GM12878 (cell line): ENCODE measurements at regions not wholly inside any gene's neighbourhood (a gene's known extent, or its start where the extent isn't known, plus 50 kb on each side); places are given as distances from the start of the nearest gene placed in this dataset.

Experiments
- ATAC-seq: fragments of 200-7000 bp; cut with Tn5 transposase; 3 replicates; pipeline ENCODE4 v1.9.1; 2020; ENCODE audit warnings: mild to moderate bottlenecking, moderate library complexity
- BruUV-seq: library from RNA; stranded (reverse); fragments of 400-500 nt; replicated peaks from 2 replicates; lab custom pipeline; 2021; lab: Mats Ljungman, UMichigan
- CTCF ChIA-PET: fragments of 300-600 bp; sonication (Branson Sonifier 250); formaldehyde crosslinking; extraction: SDS; loops from one replicate; lab custom pipeline; 2021; ENCODE audit warnings: inconsistent platforms; lab: Yijun Ruan, JAX
- POLR2A ChIA-PET: fragments of 350-600 bp; formaldehyde crosslinking; extraction: SDS; loops from one replicate; lab custom pipeline; 2021; ENCODE audit warnings: inconsistent platforms; lab: Charles Lee
- RAD21 ChIA-PET: fragments of 300-600 bp; sonication (Branson Sonifier 250); formaldehyde crosslinking; loops from one replicate; lab custom pipeline; 2023; ENCODE audit warnings: antibody characterized with exemption; ENCODE audit not compliant: unreplicated experiment; lab: Charles Lee
- SMC1A ChIA-PET: fragments of 300-600 bp; sonication (Branson Sonifier 250); formaldehyde crosslinking; loops from one replicate; lab custom pipeline; 2023; ENCODE audit not compliant: unreplicated experiment, uncharacterized antibody; lab: Charles Lee
- DNase-seq: peaks from one replicate; pipeline ENCODE4 v3.0.0-alpha.2; 2011; ENCODE audit warnings: low read depth, low spot score
- FAIRE-seq: peaks from 3 replicates; lab custom pipeline; 2011; peaks lifted over from hg19 to GRCh38; lab: Jason Lieb, UNC
- H2AFZ ChIP-seq: 2 replicates; pipeline ENCODE4 v1.6.0; 2011; ENCODE audit warnings: low read depth, low read length, control low read depth; ENCODE audit not compliant: control insufficient read depth
- H3K27ac ChIP-seq: 2 replicates; pipeline ENCODE4 v1.5.1; 2011; ENCODE audit warnings: control low read depth; ENCODE audit not compliant: control insufficient read depth, insufficient read depth
- H3K27me3 ChIP-seq, 2 experiments: replicated peaks in 1 of 2; 2 replicates each; pipeline versions ENCODE4 v1.6.0 to v1.6.1; 2011; ENCODE audit warnings: low read length in 1 of 2; ENCODE audit not compliant: control insufficient read depth in 2 of 2, insufficient read depth in 2 of 2
- H3K36me3 ChIP-seq, 2 experiments: 2 replicates each; pipeline ENCODE4 v1.5.1; 2011; ENCODE audit warnings: low read length in 1 of 2; ENCODE audit not compliant: control insufficient read depth in 2 of 2, insufficient read depth in 2 of 2
- H3K4me1 ChIP-seq: 2 replicates; pipeline ENCODE4 v1.6.1; 2011; ENCODE audit warnings: mild to moderate bottlenecking, low read length, moderate library complexity, mixed read lengths; ENCODE audit not compliant: control insufficient read depth, insufficient read depth
- H3K4me2 ChIP-seq: 2 replicates; pipeline ENCODE4 v1.6.0; 2011; ENCODE audit warnings: control low read depth; ENCODE audit not compliant: control insufficient read depth, insufficient read depth
- H3K4me3 ChIP-seq: fragments of 200-600 bp; sonication (generic); 2 replicates; pipeline ENCODE4 v1.5.1; 2016
- H3K79me2 ChIP-seq: 2 replicates; pipeline ENCODE4 v1.6.0; 2011; ENCODE audit warnings: low read length; ENCODE audit not compliant: control insufficient read depth, insufficient read depth
- H3K9ac ChIP-seq: 2 replicates; pipeline ENCODE4 v1.8.0; 2011; ENCODE audit warnings: low read length, control low read depth, mixed read lengths; ENCODE audit not compliant: control insufficient read depth, insufficient read depth
- H3K9me3 ChIP-seq: replicated peaks from 3 replicates; pipeline ENCODE4 v1.5.1; 2011; ENCODE audit warnings: mild to moderate bottlenecking, low read length; ENCODE audit not compliant: control insufficient read depth, insufficient read depth
- H4K20me1 ChIP-seq: 2 replicates; pipeline ENCODE4 v1.6.0; 2011; ENCODE audit not compliant: control insufficient read depth, insufficient read depth
- HCFC1 ChIP-seq: fragments of 150-350 bp; IDR thresholded peaks from 2 replicates; pipeline ENCODE4 v1.6.1; 2014; ENCODE audit warnings: low read length
- HDAC2 ChIP-seq: fragments of 200-600 bp; sonication (generic); IDR thresholded peaks from 2 replicates; pipeline ENCODE4 v1.6.1; 2017
- KAT2A ChIP-seq: conservative IDR thresholded peaks from 2 replicates; pipeline ENCODE4 v1.6.1; 2011; ENCODE audit warnings: low read depth, low read length; ENCODE audit not compliant: control insufficient read depth
- MTA3 ChIP-seq: IDR thresholded peaks from 2 replicates; pipeline ENCODE4 v1.6.1; 2012; ENCODE audit warnings: low read length, inconsistent platforms, borderline replicate concordance
- MYB ChIP-seq: fragments of 150-350 bp; IDR thresholded peaks from 2 replicates; pipeline ENCODE4 v1.6.1; 2014; ENCODE audit warnings: mild to moderate bottlenecking, low read depth, low read length, borderline replicate concordance
- NFYB ChIP-seq: IDR thresholded peaks from 2 replicates; pipeline ENCODE4 v1.6.1; 2011; ENCODE audit warnings: low read depth, mild to moderate bottlenecking, low read length, improper control_type of control experiment, moderate library complexity; ENCODE audit not compliant: insufficient read depth
- POU2F2 ChIP-seq: IDR thresholded peaks from 3 replicates; pipeline ENCODE4 v1.6.1; 2011; ENCODE audit warnings: low read depth, mild to moderate bottlenecking, low read length, borderline replicate concordance
- SIX5 ChIP-seq: IDR thresholded peaks from 2 replicates; pipeline ENCODE4 v1.6.1; 2011; ENCODE audit warnings: mild to moderate bottlenecking, low read depth, low read length, moderate library complexity; ENCODE audit not compliant: severe bottlenecking
- SUZ12 ChIP-seq: fragments of 200-600 bp; sonication (generic); IDR thresholded peaks from one replicate; pipeline ENCODE4 v1.6.1; 2018; ENCODE audit warnings: antibody characterized with exemption, mild to moderate bottlenecking; ENCODE audit not compliant: unreplicated experiment
- ZNF274 ChIP-seq: IDR thresholded peaks from one replicate; pipeline ENCODE4 v1.8.0; 2011; ENCODE audit not compliant: insufficient read length, insufficient read depth
- WGBS: methylation state at CpG from one replicate; pipeline ENCODE4 v1.1.6; 2016; ENCODE audit warnings: low lambda C conversion rate; ENCODE audit not compliant: insufficient replicate concordance, insufficient coverage; ENCODE audit errors: missing lambda C conversion rate; 5-methylcytosine and 5-hydroxymethylcytosine counted together
- in situ Hi-C: fragments of 300-500 bp; cut with MboI; formaldehyde crosslinking; loops from 9 replicates; pipeline ENCODE4 v1.14.3; 2018; ENCODE audit warnings: mixed read lengths
- intact Hi-C: fragments of 100-400 bp; cut with micrococcal nuclease; formaldehyde crosslinking; loops from one replicate; pipeline ENCODE4 v1.14.2; 2022; ENCODE audit not compliant: unreplicated experiment
- TF ChIP-seq, protein P1 (sequence below): fragments of 450-650 bp; IDR thresholded peaks from 2 replicates; pipeline ENCODE4 v1.6.1; 2017; ENCODE audit warnings: mild to moderate bottlenecking, low read depth, inconsistent platforms; ENCODE audit not compliant: poor library complexity, severe bottlenecking

DNA sequence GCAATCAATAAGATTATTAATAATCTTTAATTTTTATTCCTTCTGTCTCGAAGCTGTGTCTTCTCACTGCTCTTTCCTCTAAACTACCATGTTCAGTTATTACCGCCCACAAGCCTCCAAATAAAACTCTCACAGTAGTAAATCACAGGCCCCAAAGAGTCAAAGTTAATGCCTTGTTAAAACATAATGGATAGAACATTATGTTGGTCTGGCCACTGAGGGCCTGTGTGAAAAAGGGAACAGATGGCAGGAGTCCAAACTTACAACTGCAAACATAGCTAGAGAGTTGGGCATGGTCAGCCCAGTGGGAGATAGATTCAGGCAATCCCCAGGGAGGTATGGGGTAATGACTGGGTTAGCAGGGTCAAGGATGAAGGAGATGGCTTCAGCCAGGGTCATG, 84.6 kb upstream of the TNIP3 start:
- WGBS: 66% methylated on average over 2 of the region's 2 CpGs
- no TSS peak for BruUV-seq
- no peak overlapping the region for H3K4me3 ChIP-seq
- TF ChIP-seq SIX5: no peak
- TF ChIP-seq HCFC1: no peak
- no peak for TF ChIP-seq NFYB
- no peak for TF ChIP-seq KAT2A
- no peak for TF ChIP-seq HDAC2
- no peak for TF ChIP-seq MYB
- no peak for TF ChIP-seq SUZ12
- H2AFZ ChIP-seq: no peak overlapping the region
- H3K4me1 ChIP-seq: no peaks in the 10 kb centered on the region
- H3K79me2 ChIP-seq: no peaks in the 10 kb centered on the region
- no peaks in the 10 kb centered on the region; a peak in 1 of 4 replicates for H3K27me3 ChIP-seq
- in situ Hi-C loops (no loop called here), intact Hi-C loops (no loop called here)
- H3K9me3 ChIP-seq: no peaks in the 10 kb centered on the region
- FAIRE-seq: no peak
- no peak for DNase-seq
- SMC1A ChIA-PET: interaction anchor here (0.8 to 8.8 kb wide), 4 partner anchors 20 to 59 kb away, joined by 3 to 121 read pairs (median 3); no protein-coding TSS in a partner anchor
- no peak overlapping the region for H3K9ac ChIP-seq
- CTCF ChIA-PET: interaction anchor here (1.2 to 11.7 kb wide), 5 partner anchors 28 to 59 kb away, joined by 3 to 225 read pairs (median 26); no protein-coding TSS in a partner anchor
- H3K36me3 ChIP-seq: no peaks in the 10 kb centered on the region
- no peak overlapping the region for H3K27ac ChIP-seq
- POLR2A ChIA-PET: no interaction called here
- H3K4me2 ChIP-seq: no peak overlapping the region
- H4K20me1 ChIP-seq: no peaks in the 10 kb centered on the region
- no peak for ATAC-seq
- RAD21 ChIA-PET: interaction anchor here (1.2 to 1.6 kb wide), 3 partner anchors 48 to 56 kb away, joined by 3 to 5 read pairs (median 5); no protein-coding TSS in a partner anchor

DNA sequence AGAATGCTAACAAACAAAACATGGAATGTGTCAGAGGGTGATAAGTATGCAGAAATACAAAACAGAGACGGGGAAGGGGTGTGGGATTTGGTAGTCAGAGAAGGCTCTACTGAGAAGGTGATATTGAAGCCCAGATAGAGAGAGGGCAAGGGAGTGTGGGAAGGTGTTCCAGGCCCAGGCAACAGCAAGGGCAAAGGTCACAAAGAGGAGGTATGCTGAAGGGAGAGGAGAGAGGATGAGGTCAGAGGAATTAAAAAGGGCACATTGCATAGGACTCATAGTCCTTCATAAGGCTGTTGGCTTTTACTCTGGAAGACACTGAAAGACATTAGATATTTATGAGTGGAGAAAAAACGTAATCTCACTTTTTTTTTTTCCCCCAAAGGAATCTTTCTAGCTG, 82.6 kb upstream of the TNIP3 start:
- H3K9ac ChIP-seq: no peak overlapping the region
- no peak for FAIRE-seq
- no peaks in the 10 kb centered on the region for H3K4me1 ChIP-seq
- H2AFZ ChIP-seq: no peak overlapping the region
- CTCF ChIA-PET: interaction anchor here (0.9 to 11.7 kb wide), 2 partner anchors 16 to 56 kb away, joined by 3 to 225 read pairs; no protein-coding TSS in a partner anchor
- DNase-seq: no peak
- SMC1A ChIA-PET: no interaction called here
- no peaks in the 10 kb centered on the region for H4K20me1 ChIP-seq
- no peak for ATAC-seq
- H3K4me2 ChIP-seq: no peak overlapping the region
- POLR2A ChIA-PET: no interaction called here
- intact Hi-C loops: no loop called here
- TF ChIP-seq ZNF274 (no peak), MTA3 (no peak), POU2F2 (no peak)
- TF ChIP-seq, protein P1, sequence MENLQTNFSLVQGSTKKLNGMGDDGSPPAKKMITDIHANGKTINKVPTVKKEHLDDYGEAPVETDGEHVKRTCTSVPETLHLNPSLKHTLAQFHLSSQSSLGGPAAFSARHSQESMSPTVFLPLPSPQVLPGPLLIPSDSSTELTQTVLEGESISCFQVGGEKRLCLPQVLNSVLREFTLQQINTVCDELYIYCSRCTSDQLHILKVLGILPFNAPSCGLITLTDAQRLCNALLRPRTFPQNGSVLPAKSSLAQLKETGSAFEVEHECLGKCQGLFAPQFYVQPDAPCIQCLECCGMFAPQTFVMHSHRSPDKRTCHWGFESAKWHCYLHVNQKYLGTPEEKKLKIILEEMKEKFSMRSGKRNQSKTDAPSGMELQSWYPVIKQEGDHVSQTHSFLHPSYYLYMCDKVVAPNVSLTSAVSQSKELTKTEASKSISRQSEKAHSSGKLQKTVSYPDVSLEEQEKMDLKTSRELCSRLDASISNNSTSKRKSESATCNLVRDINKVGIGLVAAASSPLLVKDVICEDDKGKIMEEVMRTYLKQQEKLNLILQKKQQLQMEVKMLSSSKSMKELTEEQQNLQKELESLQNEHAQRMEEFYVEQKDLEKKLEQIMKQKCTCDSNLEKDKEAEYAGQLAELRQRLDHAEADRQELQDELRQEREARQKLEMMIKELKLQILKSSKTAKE: no peak
- no peak overlapping the region for H3K4me3 ChIP-seq
- no peaks in the 10 kb centered on the region; a peak in 1 of 4 replicates for H3K27me3 ChIP-seq
- H3K27ac ChIP-seq: no peak overlapping the region
- H3K36me3 ChIP-seq: no peaks in the 10 kb centered on the region
- RAD21 ChIA-PET: no interaction called here
- in situ Hi-C loops: no loop called here
- 35% methylated on average over 2 of the region's 2 CpGs for WGBS
- BruUV-seq: no TSS peak
- no peaks in the 10 kb centered on the region for H3K9me3 ChIP-seq
- H3K79me2 ChIP-seq: no peaks in the 10 kb centered on the region
